Panc1 (cell line): ENCODE measurements at regions not wholly inside any gene's neighbourhood (a gene's known extent, or its start where the extent isn't known, plus 50 kb on each side); places are given as distances from the start of the nearest gene placed in this dataset.

Source experiments
- ATAC-seq: fragments of 200-7000 bp; cut with Tn5 transposase; 2 replicates; pipeline ENCODE4 v1.9.1; 2020; ENCODE audit warnings: mild to moderate bottlenecking, moderate library complexity
- BruUV-seq: library from RNA; stranded (reverse); fragments of 400-500 nt; replicated peaks from 2 replicates; lab custom pipeline; 2021; lab: Mats Ljungman, UMichigan
- CTCF ChIA-PET: fragments of 300-600 bp; sonication (Branson Sonifier 250); formaldehyde crosslinking; loops from one replicate; lab custom pipeline; 2022; ENCODE audit warnings: antibody characterized with exemption; lab: Charles Lee
- POLR2A ChIA-PET: fragments of 300-600 bp; sonication (Branson Sonifier 250); formaldehyde crosslinking; loops from one replicate; lab custom pipeline; 2022; ENCODE audit warnings: antibody characterized with exemption; lab: Charles Lee
- DNase-seq: peaks from one replicate; pipeline ENCODE4 v3.0.0-alpha.2; 2010; ENCODE audit warnings: low read depth, low spot score
- H3K27ac ChIP-seq: 2 replicates; pipeline ENCODE4 v1.5.1; 2011; ENCODE audit warnings: mild to moderate bottlenecking, low read length, inconsistent platforms
- H3K27me3 ChIP-seq: fragments of 200-500 bp; sonication (Bioruptor generic); 2 replicates; pipeline ENCODE4 v1.6.0; 2014; ENCODE audit warnings: low read length, inconsistent platforms; ENCODE audit not compliant: control insufficient read depth, insufficient read depth
- H3K36me3 ChIP-seq: fragments of 200-500 bp; sonication (Bioruptor generic); 2 replicates; pipeline ENCODE4 v1.5.1; 2014; ENCODE audit warnings: inconsistent platforms, mild to moderate bottlenecking, low read length, moderate library complexity; ENCODE audit not compliant: control insufficient read depth, insufficient read depth
- H3K4me1 ChIP-seq: 2 replicates; pipeline ENCODE4 v1.5.1; 2011; ENCODE audit warnings: inconsistent platforms, mild to moderate bottlenecking, low read length, moderate library complexity; ENCODE audit not compliant: control insufficient read depth, insufficient read depth
- H3K4me3 ChIP-seq, 2 experiments: 2 replicates each; pipeline ENCODE4 v1.5.1; 2011 to 2012; ENCODE audit warnings: low read depth in 2 of 2, low read length in 2 of 2, mild to moderate bottlenecking in 2 of 2, inconsistent platforms in 1 of 2, moderate library complexity in 1 of 2
- H3K9me3 ChIP-seq: fragments of 200-500 bp; sonication (Bioruptor generic); 2 replicates; pipeline ENCODE4 v1.5.1; 2014; ENCODE audit warnings: low read depth, mild to moderate bottlenecking, inconsistent platforms, low read length, moderate library complexity; ENCODE audit not compliant: control insufficient read depth, insufficient read depth
- CTCF ChIP-seq: fragments of 450-650 bp; IDR thresholded peaks from 2 replicates; pipeline ENCODE4 v1.5.1; 2017; ENCODE audit warnings: mild to moderate bottlenecking
- POLR2AphosphoS5 ChIP-seq: IDR thresholded peaks from 2 replicates; pipeline ENCODE4 v1.6.1; 2012; ENCODE audit warnings: mild to moderate bottlenecking, low read depth, low read length, moderate library complexity
- REST ChIP-seq, 2 experiments: IDR thresholded peaks; 2 replicates each; pipeline ENCODE4 v1.6.1; 2011 to 2012; ENCODE audit warnings: low read depth in 2 of 2, control low read depth in 1 of 2, low read length in 1 of 2, mild to moderate bottlenecking in 1 of 2, moderate library complexity in 1 of 2; ENCODE audit not compliant: insufficient read depth in 1 of 2
- SIN3A ChIP-seq: IDR thresholded peaks from 2 replicates; pipeline ENCODE4 v1.6.1; 2012; ENCODE audit warnings: low read depth, mild to moderate bottlenecking, low read length, moderate library complexity, borderline replicate concordance; ENCODE audit not compliant: insufficient read depth
- TCF7L2 ChIP-seq: IDR thresholded peaks from 2 replicates; pipeline ENCODE4 v1.6.1; 2011; ENCODE audit warnings: mild to moderate bottlenecking, low read depth, low read length, inconsistent platforms
- in situ Hi-C: cut with HindIII; loops from 2 replicates; pipeline ENCODE4 v1.10.0; 2016; ENCODE audit warnings: low sequenced_read_pairs, low pct_unique_long_range_greater_than_20kb
- intact Hi-C: fragments of 100-400 bp; cut with micrococcal nuclease; formaldehyde crosslinking; loops from one replicate; pipeline ENCODE4 v1.10.0; 2022; ENCODE audit not compliant: unreplicated experiment

- Histone ChIP-seq H3K9me3 (no peaks in the 10 kb centered on the region), H3K27ac (no peak overlapping the region), H3K4me3 (no peak overlapping the region), H3K4me1 (no peaks in the 10 kb centered on the region), H3K27me3 (no peaks in the 10 kb centered on the region), H3K36me3 (no peaks in the 10 kb centered on the region)
- intact Hi-C loops (no loop called here), in situ Hi-C loops (no loop called here)
- ATAC-seq (no peak), DNase-seq (no peak)
- CTCF ChIA-PET: no interaction called here
- BruUV-seq: no TSS peak
- POLR2A ChIA-PET: no interaction called here
- no peak for TF ChIP-seq SIN3A
- no peak for TF ChIP-seq CTCF
- TF ChIP-seq REST (IDR thresholded peaks at IDR 0.05; ENCODE audit: insufficient read depth in 1 of 2, low read depth in 2 of 2, low read length in 1 of 2): no peak
- TF ChIP-seq POLR2AphosphoS5: no peak
- TF ChIP-seq TCF7L2: no peak
Observed at GRCh38 chr2:7552825-7553570, 635.8 kb downstream of the RNF144A start.

GRCh38 chr2:7555260-7555659, 638.0 kb downstream of the RNF144A start:
- ChIA-PET CTCF (no interaction called here), POLR2A (no interaction called here)
- H3K4me1 ChIP-seq: no peaks in the 10 kb centered on the region
- intact Hi-C loops (no loop called here), in situ Hi-C loops (no loop called here)
- DNase-seq: no peak
- no peaks in the 10 kb centered on the region for H3K27me3 ChIP-seq
- H3K36me3 ChIP-seq: no peaks in the 10 kb centered on the region
- no peak overlapping the region for H3K27ac ChIP-seq
- no peak for ATAC-seq
- no peak overlapping the region for H3K4me3 ChIP-seq
- TF ChIP-seq SIN3A: no peak
- no peak for TF ChIP-seq REST (IDR thresholded peaks at IDR 0.05; ENCODE audit: insufficient read depth in 1 of 2, low read depth in 2 of 2, low read length in 1 of 2)
- no peak for TF ChIP-seq CTCF
- no peak for TF ChIP-seq POLR2AphosphoS5
- no peak for TF ChIP-seq TCF7L2
- H3K9me3 ChIP-seq: no peaks in the 10 kb centered on the region
- BruUV-seq: no TSS peak
